NCI-H187 (cell line): ENCODE measurements at regions not wholly inside any gene's neighbourhood (a gene's known extent, or its start where the extent isn't known, plus 50 kb on each side); places are given as distances from the start of the nearest gene placed in this dataset.

ENCODE experiments used
- DNase-seq, 2 experiments: peaks; one replicate each; lab custom pipeline; 2025; lab: John Stamatoyannopoulos, UW

GRCh38 chr14:65281991-65282895, 130.3 kb upstream of the FUT8 start:
- no peak for DNase-seq

- DNase-seq: no peak
These were observed 129.7 kb upstream of the FUT8 start for GRCh38 chr14:65282896-65283253.

GRCh38 chr14:65286443-65286842, 126.1 kb upstream of the FUT8 start:
- no peak for DNase-seq

DNA sequence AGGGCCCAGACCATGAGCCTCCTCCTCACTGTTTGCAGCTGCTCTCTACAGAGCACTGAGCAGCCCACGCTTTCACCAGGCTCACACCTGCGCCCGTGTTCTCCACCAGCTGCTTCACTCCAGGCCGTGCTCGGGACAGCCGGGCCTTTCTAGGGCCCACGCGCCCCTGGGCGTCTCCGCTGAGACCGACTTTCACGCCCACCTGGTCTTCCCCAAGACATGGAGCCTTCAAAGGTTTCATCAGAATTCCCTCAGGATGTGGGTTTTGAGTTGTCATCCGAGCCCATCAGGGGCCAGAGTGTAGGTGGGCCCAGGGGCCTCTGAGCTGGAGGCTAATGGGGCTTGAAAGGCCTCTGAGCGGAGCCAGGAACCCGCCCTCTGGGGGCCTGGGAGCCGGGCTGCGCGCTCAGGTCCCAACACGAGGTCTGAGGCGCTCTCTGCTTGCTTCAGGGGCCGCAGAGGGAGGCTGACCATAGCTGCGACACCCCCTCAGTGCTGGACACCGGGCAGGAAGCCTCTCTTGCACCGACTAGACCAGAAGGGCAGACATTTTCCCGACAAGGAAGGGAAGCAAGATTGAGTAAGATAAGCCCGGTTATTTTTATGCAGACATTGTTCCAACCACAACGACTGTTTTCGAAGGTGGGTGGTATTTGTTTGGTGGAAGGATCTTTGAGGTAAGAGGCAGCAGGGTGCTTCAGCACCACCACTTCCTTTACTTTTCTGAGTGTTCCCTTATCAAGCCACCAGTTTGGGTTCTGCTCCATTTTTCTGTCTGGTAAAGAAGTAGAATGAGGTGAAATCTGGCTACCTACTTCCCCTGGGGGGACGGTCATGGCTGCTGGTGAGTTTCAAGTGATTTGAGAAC, 125.0 kb upstream of the FUT8 start:
- no peak for DNase-seq

- no peak for DNase-seq
These were observed 121.7 kb upstream of the FUT8 start for GRCh38 chr14:65290830-65291229.

DNA sequence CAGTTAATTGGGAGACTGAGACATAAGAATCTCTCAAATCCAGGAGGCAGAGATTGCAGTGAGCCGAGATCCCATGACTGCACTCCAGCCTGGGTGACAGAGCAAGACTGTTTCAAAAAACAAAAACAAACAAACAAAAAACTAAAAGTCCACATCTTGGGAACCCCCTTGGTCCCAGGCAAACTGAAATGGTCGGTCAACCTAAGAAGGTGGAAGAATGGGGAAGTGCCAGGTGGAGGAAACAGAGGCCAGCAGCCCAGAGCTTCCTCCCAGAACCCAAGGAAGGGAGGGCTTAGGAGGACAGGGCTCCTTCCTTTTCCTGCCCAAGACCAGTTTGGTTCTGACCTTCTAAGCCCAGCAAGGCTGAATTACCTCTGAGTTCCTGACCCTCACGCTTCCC, 121.0 kb upstream of the FUT8 start:
- DNase-seq: no peak

GRCh38 chr14:65294816-65295215, 117.7 kb upstream of the FUT8 start:
- DNase-seq: no peak

GRCh38 chr14:65296402-65296801, 116.1 kb upstream of the FUT8 start:
- DNase-seq: no peak

DNA sequence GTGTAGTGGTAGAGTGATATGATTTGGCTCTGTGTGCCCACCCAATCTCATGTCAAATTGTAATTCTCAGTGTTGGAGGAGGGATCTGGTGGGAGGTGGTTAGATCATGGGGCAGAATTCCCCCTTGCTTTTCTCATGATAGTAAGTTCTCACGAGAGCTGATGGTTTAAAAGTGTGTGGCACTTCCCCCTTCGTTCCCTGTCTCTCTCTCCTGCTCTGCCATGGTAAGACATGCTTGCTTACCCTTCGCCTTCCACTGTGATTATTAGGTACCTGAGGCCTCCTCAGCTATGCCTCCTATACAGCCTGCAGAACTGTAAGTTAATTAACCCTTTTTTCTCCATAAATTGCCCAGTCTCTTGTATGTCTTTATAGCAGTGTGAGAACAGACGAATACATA, 115.7 kb upstream of the FUT8 start:
- DNase-seq: no peak

GRCh38 chr14:65297744-65298143, 114.8 kb upstream of the FUT8 start:
- no peak for DNase-seq

DNA sequence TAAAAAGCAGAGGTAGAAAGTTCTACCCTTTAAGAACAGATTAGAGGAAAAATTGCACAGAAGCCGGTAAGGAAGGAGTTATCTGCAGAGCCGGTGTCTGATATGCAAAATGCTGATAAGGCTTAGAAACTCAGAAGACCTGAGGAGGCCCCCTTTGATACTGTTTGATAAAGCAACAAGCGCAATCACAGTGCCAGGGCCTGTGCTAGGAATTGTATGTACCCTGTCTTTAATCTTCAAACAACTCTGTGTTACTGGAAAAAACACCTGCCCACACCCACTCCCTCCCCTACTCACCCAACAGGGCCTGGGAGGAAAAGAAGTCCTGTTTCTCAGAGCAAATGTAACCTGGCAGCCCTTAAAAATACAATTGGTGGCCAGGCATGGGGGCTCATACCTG, 112.7 kb upstream of the FUT8 start:
- no peak for DNase-seq

DNA sequence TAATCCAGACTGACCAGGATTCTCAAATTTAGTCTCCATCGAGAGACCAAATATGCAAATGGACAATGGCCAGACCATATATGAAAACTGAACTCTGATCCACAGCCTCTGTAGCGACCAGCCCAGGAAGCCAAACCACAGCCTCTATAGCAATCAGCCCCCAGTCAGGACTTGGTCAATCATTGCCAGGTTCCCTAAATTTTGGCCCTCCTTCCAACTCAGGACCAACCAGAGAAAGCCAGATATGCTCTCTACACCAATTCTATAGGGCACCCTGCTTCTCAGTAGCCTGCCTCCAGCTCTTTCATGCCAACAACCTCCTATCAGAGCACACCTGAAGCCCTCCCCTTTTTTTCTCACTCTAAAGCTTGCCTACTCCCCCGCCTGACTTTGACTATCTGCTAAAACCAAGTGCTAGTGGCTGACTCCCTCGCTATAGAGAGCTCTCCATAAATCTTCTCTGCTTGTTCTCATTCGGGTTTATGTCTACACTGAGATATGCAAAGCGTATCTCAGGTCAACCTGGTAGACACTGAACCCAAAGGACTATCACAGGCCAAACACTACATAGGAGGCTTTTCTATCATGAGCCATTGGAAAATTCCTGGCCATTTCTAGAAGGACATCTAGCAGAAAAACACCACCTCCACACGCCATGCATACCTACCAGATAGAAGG, 110.5 kb upstream of the FUT8 start:
- no peak for DNase-seq

- peak in 1 of 2 experiments; percentile 2 for DNase-seq
These were observed 109.8 kb upstream of the FUT8 start for GRCh38 chr14:65302571-65303189.

GRCh38 chr14:65303190-65303898, 109.2 kb upstream of the FUT8 start:
- DNase-seq: no peak

DNA sequence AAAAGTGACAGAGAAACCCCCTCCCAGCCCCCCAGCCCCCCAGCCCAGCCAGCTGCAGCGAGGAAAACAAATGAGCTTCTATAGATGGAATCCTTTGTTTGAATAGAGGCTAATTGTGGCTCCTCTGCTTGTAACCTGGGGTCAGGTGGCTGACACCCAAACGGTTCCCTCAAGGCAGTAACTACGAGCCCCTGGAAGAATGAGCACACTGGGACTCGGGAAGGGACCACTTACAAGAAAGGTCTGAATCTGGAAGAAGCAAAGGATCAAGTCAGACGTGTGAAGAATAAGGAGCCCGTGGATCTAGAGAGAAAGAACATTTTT, 108.7 kb upstream of the FUT8 start:
- DNase-seq: no peak

DNA sequence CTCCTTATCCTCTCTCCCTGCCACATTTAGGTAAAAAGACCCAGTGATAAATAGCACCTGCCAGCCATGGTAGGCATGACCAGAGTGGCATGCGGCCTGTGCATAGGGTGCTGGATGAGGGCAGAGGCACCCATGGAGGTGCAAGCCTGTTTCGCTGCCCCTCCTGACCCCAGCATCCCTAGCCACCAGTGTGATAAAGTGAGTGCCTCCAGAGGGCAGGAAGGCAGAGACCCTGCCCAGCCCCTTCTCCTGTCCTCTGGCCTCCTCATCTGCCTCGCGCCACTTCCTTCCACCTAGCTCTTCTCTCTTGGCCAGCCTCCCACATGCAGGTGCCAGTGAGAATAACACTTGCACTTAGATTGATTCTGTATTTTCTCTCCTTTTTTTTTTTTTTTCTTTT, 108.3 kb upstream of the FUT8 start:
- no peak for DNase-seq

DNA sequence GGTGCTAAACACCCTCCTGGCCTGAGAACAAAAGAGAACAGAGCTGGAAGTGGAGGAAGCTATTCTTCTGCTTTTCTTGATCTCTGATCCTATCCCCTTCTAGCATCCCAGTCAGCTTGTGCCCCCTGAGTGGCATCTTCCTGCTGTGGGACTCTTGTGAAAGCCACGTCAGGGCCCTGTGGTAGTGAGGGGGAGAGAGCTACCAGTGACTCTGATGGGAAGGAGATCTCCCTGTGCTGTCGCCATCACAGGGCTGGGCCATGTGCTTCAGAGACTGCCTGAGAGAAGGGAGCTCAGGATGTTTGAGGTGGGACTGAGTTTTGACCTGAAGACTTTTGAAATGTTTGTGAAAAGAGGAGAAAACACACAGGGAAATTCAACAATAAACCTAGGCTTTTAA, 107.6 kb upstream of the FUT8 start:
- DNase-seq: no peak

DNA sequence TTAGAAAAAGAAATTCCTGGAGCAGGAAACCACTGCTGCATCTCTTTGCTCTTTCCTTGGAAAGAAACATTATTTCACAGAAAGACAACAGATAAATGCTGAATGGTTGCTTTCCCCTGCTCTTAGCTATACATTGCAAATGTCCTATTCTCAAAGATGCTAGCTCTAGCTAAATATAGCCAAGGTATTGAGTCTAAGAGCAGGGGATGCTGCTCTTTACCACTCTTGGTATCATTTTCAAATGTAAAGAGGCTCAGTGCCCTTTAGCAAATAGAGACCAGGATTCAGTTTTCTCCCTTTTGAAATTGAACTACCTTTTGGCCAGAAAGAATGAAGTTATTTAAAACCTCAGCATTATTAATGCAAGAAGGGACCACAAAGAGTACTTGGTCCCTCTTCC, 104.0 kb upstream of the FUT8 start:
- no peak for DNase-seq

GRCh38 chr14:65310568-65310967, 102.0 kb upstream of the FUT8 start:
- no peak for DNase-seq

GRCh38 chr14:65312859-65313258, 99.7 kb upstream of the FUT8 start:
- no peak for DNase-seq

- no peak for DNase-seq
These were observed 93.7 kb upstream of the FUT8 start for GRCh38 chr14:65318636-65319506.
